ENCODE measurements at regions not wholly inside any gene's neighbourhood (a gene's known extent, or its start where the extent isn't known, plus 50 kb on each side); places are given as distances from the start of the nearest gene placed in this dataset.

DNA sequence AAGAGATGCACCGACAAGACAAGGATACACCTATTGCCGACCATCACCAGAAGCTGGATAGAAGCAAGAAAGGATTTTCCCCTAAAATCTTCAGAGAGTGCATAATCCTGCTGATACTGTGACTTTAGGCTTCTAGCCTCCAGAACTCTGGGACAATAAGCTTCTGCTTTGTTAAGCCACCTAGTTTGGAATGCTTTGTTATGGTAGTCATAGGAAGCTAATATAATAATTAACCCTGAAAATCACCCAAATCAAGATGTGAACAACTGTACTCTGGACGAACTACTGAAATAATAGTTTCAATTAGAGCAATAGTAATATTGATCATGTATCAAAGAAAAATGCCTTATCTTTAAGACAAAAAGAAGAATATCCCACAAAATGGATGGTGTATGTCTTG, 524.6 kb downstream of the EFNB2 start:
- H3K27me3 ChIP-seq = no peaks in the 10 kb centered on the region
- no peaks in the 10 kb centered on the region for H3K4me1 ChIP-seq
- no peak overlapping the region for H3K27ac ChIP-seq
- no peak for DNase-seq
- H3K4me3 ChIP-seq (replicated peaks in 1 of 3) = no peak overlapping the region
- H3K9me3 ChIP-seq = no peaks in the 10 kb centered on the region
- 29 to 92% methylated on average over 3 of the region's 3 CpGs for WGBS, 2 donors
- H3K36me3 ChIP-seq = no peaks in the 10 kb centered on the region
- intact Hi-C loops (cut with DNase I) = no loop called here
- TF ChIP-seq POLR2A (IDR thresholded peaks at IDR 0.05) = no peak
- no peak for TF ChIP-seq CTCF (IDR thresholded peaks at IDR 0.05)

DNA sequence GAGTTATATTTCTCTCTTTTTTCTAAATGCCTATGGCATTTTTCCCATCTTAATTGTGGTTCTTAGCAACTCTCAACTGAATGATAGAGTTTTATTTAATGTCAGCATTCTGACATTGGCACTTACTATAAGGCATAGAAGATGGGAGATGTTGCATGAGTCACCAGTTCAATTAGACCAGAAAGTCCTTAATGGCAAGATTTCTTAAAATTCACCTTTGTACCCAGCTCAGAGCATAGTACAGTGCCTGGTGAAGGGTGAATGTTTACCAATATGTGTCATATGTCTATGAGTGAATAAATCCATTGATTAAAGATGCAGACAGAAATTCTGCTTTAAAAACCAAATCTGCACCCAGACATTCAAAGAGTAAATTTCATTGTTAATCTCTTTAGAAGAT, 526.9 kb downstream of the EFNB2 start:
- Histone ChIP-seq H3K27me3 (no peaks in the 10 kb centered on the region), H3K9me3 (no peaks in the 10 kb centered on the region), H3K4me3 (replicated peaks in 1 of 3) (no peak overlapping the region), H3K4me1 (no peaks in the 10 kb centered on the region), H3K36me3 (no peaks in the 10 kb centered on the region), H3K27ac (no peak overlapping the region)
- TF ChIP-seq POLR2A (IDR thresholded peaks at IDR 0.05) = no peak
- TF ChIP-seq CTCF (IDR thresholded peaks at IDR 0.05) = no peak
- no peak for DNase-seq
- intact Hi-C loops (cut with DNase I) = no loop called here

GRCh38 chr13:106007156-106007555, 528.3 kb downstream of the EFNB2 start:
- no peaks in the 10 kb centered on the region for H3K27me3 ChIP-seq
- TF ChIP-seq POLR2A (IDR thresholded peaks at IDR 0.05) = no peak
- no peak for TF ChIP-seq CTCF (IDR thresholded peaks at IDR 0.05)
- DNase-seq = no peak
- H3K36me3 ChIP-seq = no peaks in the 10 kb centered on the region
- H3K4me3 ChIP-seq (replicated peaks in 1 of 3) = no peak overlapping the region
- WGBS, 2 donors = 77 to 85% methylated on average over 2 of the region's 2 CpGs
- H3K27ac ChIP-seq = no peak overlapping the region
- intact Hi-C loops (cut with DNase I) = no loop called here
- no peaks in the 10 kb centered on the region for H3K9me3 ChIP-seq
- no peaks in the 10 kb centered on the region for H3K4me1 ChIP-seq

GRCh38 chr13:106003651-106004050, 531.8 kb downstream of the EFNB2 start:
- H3K9me3 ChIP-seq = no peaks in the 10 kb centered on the region
- no peak overlapping the region for H3K4me3 ChIP-seq (replicated peaks in 1 of 3)
- no peak overlapping the region for H3K27ac ChIP-seq
- TF ChIP-seq POLR2A (IDR thresholded peaks at IDR 0.05) = no peak
- TF ChIP-seq CTCF (IDR thresholded peaks at IDR 0.05) = no peak
- intact Hi-C loops (cut with DNase I) = no loop called here
- H3K27me3 ChIP-seq = no peaks in the 10 kb centered on the region
- 63 to 64% methylated on average over 1 of the region's 1 CpG for WGBS, 2 donors
- H3K4me1 ChIP-seq = no peaks in the 10 kb centered on the region
- DNase-seq = no peak
- H3K36me3 ChIP-seq = no peaks in the 10 kb centered on the region

- no peak for TF ChIP-seq POLR2A (IDR thresholded peaks at IDR 0.05)
- TF ChIP-seq CTCF (IDR thresholded peaks at IDR 0.05) = no peak
- H3K27me3 ChIP-seq = no peaks in the 10 kb centered on the region
- intact Hi-C loops (cut with DNase I) = no loop called here
Observed at GRCh38 chr13:106001443-106001842, 534.0 kb downstream of the EFNB2 start.

More at GRCh38 chr13:106001443-106001842, 534.0 kb downstream of the EFNB2 start:
- Histone ChIP-seq H3K36me3 (no peaks in the 10 kb centered on the region), H3K9me3 (no peaks in the 10 kb centered on the region), H3K4me1 (no peaks in the 10 kb centered on the region), H3K27ac (no peak overlapping the region), H3K4me3 (replicated peaks in 1 of 3) (no peak overlapping the region)
- no peak for DNase-seq
- 50 to 100% methylated on average over 1 to 2 of the region's 2 CpGs for WGBS, 2 donors

Data from thyroid gland (tissue), 4 donors.